GM19240 (cell line): ENCODE measurements at regions not wholly inside any gene's neighbourhood (a gene's known extent, or its start where the extent isn't known, plus 50 kb on each side); places are given as distances from the start of the nearest gene placed in this dataset.

ENCODE experiments used
- DNase-seq: peaks from one replicate; pipeline ENCODE4 v3.0.0; 2011; ENCODE audit warnings: low spot score; ENCODE audit not compliant: insufficient read length

GRCh38 chr4:89434364-89434988, 126.9 kb upstream of the GPRIN3 start:
- DNase-seq = no peak

- no peak for DNase-seq
Measured at GRCh38 chr4:89427782-89428181, 120.2 kb upstream of the GPRIN3 start.

GRCh38 chr4:89425023-89425422, 117.4 kb upstream of the GPRIN3 start:
- no peak for DNase-seq

- DNase-seq = no peak
Measured at GRCh38 chr4:89422441-89422990, 114.9 kb upstream of the GPRIN3 start.

- DNase-seq = no peak
Measured at GRCh38 chr4:89420507-89420906, 112.9 kb upstream of the GPRIN3 start.

GRCh38 chr4:89419111-89419695, 111.6 kb upstream of the GPRIN3 start:
- no peak for DNase-seq

GRCh38 chr4:89416960-89417359, 109.4 kb upstream of the GPRIN3 start:
- no peak for DNase-seq

DNA sequence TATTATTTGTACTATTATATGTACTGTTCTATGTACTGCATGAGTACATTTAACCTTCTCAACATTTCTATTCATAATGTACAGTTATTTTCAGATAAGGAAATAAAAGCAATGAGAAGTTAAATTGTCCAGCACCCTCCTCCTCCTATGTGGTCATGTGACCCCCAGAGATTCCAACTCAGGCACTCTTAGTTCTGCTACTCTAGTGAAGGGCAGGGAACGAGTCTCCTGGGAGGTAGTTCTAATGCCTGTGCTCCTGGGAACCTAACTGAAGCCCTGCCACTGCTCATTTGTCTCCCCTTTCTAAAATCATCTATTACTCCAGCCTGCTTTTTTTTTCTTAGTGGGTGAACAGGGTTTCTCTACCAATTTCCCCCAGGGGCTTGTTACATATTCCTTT, 105.9 kb upstream of the GPRIN3 start:
- no peak for DNase-seq

- DNase-seq = no peak
Measured at GRCh38 chr4:89411539-89412309, 104.1 kb upstream of the GPRIN3 start.

- no peak for DNase-seq
Measured at GRCh38 chr4:89410687-89411086, 103.1 kb upstream of the GPRIN3 start.

- DNase-seq = no peak
Measured at GRCh38 chr4:89404530-89404929, 96.9 kb upstream of the GPRIN3 start.

DNA sequence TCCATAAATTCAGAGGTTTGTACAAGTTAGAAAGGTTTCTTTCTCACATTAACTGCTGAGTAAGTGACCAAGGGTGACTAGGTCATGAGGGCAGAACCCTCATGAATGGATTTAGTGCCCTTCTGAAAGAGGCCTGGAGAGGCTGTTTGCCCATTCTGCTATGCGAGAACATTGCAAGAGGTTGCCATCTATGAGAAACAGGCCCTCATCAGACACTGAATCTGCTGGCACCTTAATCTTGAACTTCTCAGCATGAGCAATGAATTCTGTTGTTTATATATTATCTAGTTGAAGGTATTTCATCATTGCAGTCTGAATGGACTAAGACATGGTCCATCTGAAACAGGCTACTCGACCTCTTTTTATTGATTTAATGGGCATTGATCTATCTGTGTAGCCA, 96.2 kb upstream of the GPRIN3 start:
- DNase-seq = no peak

DNA sequence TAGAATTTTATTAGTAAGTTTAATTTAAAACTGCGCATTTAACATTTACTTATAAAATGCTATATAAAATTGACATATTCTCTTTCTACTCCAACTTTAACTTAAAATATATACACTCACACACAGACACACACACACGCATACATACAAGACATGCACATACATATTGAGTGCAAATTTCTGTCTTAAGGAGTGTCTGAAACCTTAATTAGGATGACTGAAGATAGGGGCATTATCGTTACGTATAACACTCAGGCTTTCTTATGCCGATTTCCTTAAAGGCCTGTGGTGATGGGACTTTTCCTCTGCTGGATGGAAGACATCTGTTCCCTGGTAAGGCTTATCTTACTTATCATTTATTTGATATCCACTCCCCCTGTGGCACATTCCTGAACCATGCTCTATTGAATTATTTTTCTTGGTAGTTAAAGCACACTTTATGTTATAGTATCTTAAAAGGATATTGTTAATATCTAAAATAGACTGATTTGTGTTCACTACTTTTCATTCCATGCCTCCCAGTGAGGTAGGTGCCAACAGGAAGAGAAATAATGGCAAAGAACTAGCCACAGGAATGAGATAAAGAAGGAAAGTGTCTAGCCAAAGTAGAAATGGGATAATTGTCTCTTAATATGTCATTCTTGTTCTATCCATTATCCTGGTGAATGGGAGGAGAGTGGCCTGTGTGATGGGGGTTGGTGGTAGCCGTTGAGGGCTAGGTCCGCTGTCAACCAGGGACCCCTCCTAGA, 92.9 kb upstream of the GPRIN3 start:
- DNase-seq = no peak

DNA sequence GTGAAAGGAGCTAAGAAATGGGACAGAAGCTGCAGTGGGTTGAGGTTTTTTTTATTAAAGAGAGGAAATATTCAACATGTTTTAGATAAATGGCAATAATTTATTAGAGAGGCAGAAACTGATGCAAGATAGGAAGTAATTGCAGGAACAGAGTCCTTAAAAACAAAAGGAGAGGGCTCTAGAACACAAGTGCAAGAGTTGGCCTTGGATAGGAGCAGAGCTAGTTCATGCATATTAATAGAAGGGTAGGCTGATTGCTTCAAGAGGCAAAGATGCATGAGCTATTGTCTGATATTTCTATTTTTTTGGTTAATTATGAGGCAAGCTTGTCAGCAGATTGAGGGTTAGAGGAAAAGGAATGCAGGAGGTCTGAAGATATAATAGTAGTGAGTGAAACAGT, 91.0 kb upstream of the GPRIN3 start:
- DNase-seq = no peak

DNA sequence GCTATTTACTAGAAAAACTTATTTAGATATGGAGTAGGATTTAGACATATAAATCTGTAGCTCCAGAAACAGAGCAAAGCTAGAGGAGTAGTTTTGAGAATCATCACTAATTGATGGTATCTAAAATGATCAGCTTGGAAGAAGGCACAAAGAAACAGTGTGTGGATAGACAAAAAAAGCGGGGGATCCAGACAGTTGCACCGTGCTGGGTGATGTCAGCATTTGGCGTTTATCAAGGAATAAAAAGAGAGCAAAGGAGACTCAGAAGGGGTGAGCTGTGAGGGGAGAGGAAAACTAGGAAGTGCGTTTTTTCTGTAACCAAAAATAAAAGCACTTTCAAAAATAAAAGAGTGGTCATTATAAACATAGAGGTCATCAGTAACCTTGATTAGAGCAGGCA, 90.5 kb upstream of the GPRIN3 start:
- DNase-seq = no peak

DNA sequence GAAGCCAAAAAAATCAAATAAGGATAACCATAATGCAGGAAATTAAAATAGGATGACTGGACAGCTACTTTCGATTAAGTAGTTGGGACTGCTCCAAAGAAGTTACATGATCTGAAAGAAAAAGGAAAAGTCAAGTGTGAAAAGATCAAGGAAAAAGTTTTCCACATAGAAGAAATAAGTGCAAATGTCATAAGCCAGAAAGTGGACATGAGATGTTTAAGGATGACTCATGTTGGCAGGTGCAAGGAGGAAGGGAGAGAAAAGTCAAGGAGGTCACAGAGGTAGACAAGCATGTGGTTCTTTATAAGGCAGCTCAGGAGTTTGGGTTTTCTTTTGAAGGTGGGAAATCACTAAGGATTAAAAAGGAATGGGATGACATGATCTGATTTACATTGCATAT, 89.8 kb upstream of the GPRIN3 start:
- DNase-seq = no peak

GRCh38 chr4:89382439-89382838, 74.8 kb upstream of the GPRIN3 start:
- DNase-seq = no peak

DNA sequence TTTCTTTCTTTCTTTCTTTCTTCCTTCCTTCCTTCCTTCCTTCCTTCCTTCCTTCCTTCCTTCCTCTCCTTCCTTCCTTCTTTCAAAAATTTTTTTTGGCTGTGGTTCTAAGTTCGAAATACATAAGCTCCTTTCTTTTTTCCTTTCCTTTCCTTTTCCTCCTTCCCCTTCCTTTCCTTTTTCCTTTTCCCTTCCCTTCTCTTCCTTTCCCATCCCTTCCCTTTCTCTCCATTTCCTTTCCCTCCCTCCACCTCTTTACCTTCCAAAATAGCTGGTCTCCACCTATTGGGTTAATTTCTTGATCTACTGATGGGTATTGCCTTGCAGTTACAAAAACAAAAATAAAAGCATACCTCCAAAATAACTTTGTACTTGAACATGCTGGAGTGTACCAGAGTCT, 73.4 kb upstream of the GPRIN3 start:
- no peak for DNase-seq

DNA sequence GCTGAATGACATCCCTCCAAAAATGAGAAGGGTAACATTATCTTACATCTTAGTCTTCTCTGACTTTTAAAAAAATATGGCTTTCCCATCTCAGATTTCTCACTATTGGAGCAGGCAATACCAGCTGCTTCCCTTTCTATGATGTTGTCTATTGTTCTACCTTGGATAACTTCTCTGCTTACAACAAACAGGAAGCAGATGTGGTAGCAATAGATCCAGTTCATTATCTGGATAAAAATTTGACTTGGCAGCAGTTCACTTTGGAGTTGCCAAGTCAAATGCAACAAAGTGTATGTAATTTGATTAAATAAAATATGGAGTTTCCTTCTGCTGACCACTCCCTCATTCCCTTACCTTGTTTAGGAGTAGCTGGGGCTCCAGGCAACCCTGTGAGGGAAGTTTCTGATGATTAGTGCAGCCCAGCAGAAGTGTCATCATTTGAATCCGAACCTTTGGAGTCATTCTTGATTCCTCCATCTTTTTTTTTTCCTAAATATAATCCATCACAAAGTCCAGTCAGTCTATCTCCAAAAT, 72.0 kb upstream of the GPRIN3 start:
- DNase-seq = no peak

- DNase-seq = no peak
Measured at GRCh38 chr4:89373394-89373793, 65.8 kb upstream of the GPRIN3 start.

- DNase-seq = no peak
Measured at GRCh38 chr4:89371614-89372013, 64.0 kb upstream of the GPRIN3 start.

GRCh38 chr4:89369581-89369980, 62.0 kb upstream of the GPRIN3 start:
- no peak for DNase-seq
